ENCODE measurements at regions not wholly inside any gene's neighbourhood (a gene's known extent, or its start where the extent isn't known, plus 50 kb on each side); places are given as distances from the start of the nearest gene placed in this dataset.

GRCh38 chr21:15493646-15494045 is 236.1 kb upstream of the USP25 start:
- TF ChIP-seq CTCF (IDR thresholded peaks at IDR 0.05) (no peak), EP300 (IDR thresholded peaks at IDR 0.05) (no peak)
